Embryonic facial prominence (tissue), 1 donor: ENCODE measurements at regions not wholly inside any gene's neighbourhood (a gene's known extent, or its start where the extent isn't known, plus 50 kb on each side); places are given as distances from the start of the nearest gene placed in this dataset.
A peak's percentile ranks its signal among the peaks of the same experiment; 100 is the strongest.

Experiments
- DNase-seq: peaks from one replicate; pipeline ENCODE4 v3.0.0-alpha.2; 2016; ENCODE audit errors: extremely low spot score

DNA sequence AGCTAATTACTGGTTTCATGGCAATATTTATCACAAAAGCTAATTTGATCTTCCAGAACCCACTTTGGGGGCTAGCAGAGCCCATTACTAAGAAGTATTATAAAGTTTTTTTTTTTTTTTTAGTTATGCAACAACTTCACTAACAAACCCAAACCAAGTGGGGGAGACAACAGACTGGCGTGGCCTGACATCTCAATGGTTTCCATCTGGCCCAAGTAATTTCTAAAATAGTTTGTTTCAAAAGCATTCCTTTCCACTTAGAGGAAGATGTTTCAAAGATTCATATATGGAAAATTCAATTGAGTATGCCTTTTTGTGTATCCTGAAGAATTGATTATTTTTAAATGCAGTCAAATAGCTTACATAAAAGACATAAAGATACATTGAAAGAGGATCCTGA lies 367.1 kb downstream of the HRH4 start:
- peak; percentile 45 for DNase-seq

DNA sequence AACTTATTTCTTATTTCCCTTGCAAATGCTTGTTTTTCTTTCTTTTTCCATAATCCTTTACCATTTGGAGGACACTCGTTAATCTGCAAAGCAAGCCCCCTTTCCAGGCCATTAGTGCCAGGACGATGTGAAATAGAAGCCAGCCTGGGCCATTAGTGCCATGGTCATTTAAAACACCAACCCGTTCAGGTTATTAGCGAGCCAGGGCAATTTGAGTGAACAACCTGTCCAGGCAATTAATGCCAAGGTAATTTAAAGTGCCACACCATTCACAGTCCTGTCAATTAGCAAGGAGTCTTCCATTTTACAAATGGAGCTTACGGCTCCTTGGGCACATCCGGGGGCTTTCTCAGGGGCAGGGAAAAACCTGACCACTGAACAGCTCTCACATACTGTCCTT lies 370.6 kb downstream of the HRH4 start:
- no peak for DNase-seq

DNA sequence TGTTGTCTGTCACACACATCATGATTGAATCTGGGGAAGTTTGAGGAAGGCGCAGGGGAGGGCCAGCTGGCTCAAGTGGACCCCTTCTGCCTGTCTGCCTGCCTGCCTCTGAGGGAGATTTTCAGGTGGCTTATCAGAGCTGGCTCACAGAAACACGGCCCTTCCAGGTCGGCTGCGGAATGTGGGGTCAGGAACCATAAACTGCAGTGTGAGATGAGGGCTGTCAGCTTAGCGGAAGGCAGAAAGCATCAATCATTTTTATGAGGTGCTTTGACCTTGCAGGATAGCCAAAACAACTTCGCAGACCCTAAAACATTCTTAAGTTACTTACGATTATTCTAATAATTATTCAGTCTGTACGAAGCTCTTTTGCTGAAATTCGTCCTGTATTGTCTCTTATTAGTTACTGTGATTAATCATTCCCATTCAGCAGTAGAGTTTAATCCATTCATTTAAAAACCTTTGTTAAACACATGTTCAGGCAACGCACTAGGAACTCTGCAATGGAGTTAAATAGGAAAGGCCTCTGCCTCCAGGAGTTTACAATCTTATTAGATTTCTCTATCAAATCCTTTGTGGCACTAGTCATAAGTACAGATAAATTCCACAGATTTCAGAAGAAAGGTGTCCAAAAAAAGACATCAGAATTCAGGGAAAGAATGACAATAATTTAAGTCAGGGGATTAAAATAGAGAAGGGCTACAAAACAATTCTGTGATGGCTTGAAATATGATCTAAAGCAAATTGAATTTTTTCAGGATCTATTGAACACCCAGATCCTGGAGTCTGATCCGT lies 371.6 kb downstream of the HRH4 start:
- no peak for DNase-seq

DNA sequence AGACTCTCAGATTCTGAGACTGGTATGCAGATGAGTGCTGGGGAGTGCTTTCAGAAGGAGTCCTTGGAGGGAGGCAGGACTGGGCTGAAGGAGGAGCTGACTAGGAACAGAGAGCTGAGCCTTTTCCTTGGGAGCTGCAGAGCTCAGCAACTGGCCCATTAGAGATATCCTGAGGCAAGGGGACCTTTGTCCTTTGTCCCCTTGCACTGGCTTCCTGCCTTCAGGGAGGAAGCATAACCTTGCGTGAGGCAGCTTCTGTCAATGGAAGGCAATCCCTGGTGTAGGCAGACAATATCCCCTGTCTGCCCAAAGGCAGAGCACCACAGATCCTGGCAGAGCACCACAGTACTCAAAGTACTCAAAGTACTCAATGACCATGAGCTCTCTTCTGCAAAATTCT lies 375.3 kb downstream of the HRH4 start:
- no peak for DNase-seq

DNA sequence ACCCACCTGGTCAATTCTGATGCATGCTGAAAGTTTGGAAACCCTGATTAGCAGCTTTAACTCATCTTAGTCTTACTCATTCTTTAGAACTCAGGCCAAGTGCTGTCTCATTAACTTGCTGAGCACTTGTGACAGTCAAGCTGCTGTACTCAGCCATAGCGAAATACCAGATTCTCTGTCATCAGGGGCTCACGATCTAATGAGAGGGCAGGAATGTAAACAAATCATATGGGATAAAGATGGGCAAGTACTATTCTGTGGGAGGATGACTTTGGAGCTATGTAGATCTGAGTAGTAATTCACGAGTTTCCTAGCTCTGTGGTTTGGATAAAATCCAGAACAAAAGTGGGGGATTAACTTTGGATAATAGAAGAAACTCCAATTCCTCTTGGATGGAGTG lies 376.6 kb downstream of the HRH4 start:
- DNase-seq, result peak; percentile 63

DNA sequence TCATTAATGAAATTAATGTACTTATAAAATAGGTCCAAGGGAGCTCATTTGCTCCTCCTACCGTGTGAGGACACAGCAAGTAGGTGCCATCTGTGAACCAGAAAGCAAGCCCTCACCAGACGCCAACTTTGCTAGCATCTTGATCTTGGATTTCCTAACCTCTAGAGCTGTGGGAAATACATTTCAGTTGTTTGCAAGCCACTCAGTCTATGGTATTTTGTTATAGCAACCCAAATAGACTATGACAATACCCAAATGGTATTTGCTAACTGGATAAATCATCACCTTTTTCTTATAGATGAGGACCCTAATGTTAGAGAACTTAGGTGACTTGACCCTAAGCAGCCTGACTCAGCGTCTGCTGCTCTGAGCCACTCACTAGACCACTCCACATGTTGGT lies 379.6 kb downstream of the HRH4 start:
- DNase-seq, result no peak

DNA sequence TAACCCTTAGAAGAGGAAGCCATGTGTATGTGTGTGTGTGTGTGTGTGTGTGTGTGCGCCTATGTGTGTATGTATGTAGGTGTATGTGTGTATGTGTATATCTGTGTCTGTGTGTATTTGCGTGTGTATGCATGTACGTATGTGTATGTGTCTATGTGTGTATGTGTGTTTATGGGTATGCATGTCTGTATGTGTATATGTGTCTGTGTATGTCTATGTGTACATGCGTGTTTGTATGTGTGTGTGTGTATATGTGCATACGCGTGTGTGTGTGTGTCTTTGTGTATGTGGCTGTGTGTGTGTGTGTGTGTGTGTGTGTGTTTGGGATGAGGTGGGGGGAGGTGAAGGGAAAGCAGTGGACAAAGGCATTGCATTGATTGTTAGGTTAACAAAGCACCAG lies 380.2 kb downstream of the HRH4 start:
- DNase-seq, result no peak

DNA sequence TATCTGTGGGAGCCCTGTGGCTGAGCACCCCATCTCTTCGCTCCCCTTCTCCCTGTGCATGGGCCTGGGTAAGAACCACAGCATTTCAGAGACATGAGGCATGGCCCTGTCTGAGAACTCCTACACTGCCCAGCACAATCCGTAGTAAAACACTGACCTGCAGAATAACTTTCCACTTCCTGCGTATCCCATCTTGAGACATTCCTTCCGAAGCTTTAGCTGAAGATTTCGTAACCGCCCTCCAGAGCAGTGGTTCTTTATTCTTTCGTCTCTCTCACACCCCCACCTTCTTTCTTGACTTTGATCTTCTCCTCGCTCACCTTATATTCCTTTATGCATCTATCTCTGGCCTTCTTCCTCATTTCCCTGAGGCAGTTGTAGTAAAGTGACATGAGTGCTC lies 381.1 kb downstream of the HRH4 start:
- no peak for DNase-seq

DNA sequence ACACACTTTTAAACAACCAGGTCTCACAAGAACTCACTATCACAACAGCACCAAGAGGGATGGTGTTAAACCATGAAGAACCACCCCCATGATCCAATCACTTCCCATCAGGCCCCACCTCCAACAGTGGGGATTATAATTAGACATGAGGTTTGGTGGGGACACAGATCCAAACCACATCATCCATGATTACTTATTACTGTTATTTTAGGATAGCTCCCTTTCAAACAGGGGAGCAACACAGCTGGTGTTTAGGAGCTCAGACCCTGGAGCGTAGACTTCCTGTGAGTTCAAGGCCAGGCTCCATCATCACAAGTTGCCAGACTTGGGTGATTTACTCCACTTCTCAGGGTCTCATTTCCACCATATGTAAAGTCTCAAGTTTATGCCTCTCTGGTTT lies 382.7 kb downstream of the HRH4 start:
- DNase-seq, result no peak

DNA sequence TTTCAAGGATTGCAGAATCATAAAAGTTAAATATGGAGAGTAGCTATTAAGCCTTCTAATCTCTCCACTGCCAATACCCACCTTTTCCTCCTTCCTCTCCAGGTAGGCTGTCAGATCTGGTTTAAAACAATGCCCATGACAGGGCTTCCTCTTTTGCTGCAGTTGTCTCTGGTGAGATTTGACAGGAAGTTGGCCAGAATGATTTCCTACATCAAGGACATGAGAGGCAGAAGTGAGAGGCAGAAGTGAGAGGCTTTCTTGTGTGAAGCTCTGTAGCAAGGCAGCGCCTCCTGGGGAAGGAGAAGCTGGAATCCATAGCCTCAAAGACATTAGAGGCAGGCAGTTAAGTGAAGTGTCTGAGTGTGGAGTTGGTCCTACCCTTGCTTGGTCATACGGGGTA lies 385.7 kb downstream of the HRH4 start:
- DNase-seq, result no peak

DNA sequence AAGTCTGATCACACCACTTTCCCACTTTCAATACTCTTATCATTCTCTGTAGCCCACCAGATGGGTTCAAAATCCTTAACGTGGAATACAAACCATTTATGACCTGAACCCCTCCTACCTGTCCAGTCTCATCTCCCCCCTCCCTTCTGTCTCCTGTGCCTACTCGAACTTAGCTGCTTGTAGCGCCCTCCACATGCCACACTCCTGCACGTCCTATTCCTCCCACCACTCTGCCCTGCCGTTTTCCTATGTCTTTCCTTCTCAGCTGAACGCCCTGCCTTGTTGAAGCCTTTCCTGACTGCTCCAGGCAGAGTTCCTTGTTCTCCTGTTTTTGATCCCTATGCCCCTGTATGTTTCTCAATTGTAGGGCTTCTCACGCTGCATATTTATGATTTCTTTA lies 390.1 kb downstream of the HRH4 start:
- DNase-seq, result no peak

DNA sequence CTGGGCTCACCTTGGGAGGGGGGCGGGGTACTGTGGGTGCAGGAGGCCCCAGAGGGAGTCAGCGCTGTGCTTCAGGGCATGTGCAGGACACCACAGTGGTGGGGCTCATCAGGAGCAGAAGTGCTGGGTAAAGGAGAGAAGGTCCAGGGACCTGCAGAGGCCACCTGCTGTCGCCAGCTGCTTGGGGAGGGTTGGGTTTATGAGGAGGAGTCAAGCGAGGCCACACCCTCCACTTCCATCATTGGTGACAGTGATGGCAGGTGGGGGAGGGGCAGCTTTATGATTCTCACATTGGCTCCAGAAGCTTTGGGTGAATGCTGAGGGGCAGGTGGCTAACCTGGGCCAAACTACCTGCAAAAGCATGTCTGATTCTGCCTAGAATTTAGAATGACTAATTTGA lies 392.6 kb downstream of the HRH4 start:
- no peak for DNase-seq

DNA sequence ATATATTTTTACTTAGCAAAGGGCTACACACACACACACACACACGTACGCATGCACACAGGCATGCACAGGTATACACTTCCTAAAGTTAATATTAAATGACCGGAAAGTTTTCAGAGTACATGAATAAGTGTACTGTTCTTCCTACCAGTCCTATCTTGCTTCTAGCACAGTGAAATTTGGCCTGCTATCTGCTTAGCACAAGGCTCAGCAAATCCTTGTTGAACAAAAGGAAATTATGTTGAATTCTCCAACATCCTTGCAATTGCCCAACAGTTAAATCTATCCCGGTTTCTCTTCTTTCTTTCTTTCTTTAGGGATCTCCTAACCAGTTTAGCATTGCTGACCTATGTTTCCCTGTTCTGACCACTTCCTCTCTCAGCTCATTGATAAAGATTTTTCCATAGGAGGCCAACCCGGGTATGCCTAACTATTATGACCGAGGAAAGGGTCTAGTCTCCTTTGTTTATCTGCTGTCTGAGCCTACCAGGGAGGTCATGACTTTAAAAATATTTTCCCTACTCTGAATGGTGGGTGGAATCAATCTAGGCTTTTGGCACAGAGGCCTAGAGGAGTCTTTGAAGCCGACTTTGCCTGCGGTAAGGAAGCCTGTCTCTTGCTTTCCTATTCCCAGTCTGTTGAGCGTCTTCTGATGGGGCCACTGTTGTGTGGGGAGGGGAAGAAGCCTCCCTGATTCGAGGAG lies 400.7 kb downstream of the HRH4 start:
- DNase-seq, result no peak

DNA sequence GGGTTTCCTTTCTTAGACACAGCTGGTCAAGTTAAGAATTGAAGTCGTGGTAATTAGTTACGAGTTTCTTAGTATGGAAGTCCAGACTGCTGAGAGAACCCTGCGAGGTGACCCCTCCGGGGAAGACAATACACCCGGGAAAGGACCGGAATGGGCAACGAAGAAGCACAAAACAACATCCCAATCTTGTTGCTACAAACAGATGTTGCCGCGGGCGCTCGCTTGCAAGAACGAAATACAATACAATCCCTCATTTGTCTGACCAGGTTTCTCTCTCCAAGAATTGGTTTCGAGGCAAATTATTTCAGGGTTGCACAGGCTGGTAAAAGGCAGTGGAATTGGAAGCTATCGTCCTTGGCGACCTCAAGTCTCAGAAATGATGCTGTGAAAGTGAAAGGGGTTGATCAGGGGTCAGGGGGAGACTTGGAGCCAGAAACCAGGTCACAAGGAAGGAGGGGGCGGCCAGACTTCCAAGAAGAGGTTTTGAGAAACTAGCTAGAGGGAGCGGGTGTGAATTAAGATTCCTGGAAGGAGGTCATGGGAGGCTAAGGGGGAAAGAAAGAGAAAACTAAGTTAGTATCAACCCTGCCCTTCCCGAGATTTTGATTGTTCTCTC lies 401.9 kb downstream of the HRH4 start:
- DNase-seq, result no peak

DNA sequence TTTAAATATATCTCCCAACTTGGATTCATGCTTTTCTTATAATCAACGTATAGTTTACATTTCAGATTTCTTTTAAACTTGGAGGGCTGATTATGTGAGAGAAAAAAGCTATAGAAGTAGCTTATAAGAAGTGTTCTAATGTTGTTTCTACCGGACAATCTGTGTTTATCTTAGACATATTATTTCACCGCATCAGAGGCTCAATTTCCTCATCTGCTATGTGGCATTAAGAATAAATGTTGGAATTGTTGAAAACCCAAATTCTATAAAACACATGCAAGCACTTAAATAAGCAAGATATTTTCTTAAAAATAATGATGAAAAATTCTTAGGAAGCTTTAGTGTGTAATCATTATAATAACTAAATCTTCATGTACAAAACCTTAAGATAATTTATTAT lies 407.9 kb downstream of the HRH4 start:
- no peak for DNase-seq

DNA sequence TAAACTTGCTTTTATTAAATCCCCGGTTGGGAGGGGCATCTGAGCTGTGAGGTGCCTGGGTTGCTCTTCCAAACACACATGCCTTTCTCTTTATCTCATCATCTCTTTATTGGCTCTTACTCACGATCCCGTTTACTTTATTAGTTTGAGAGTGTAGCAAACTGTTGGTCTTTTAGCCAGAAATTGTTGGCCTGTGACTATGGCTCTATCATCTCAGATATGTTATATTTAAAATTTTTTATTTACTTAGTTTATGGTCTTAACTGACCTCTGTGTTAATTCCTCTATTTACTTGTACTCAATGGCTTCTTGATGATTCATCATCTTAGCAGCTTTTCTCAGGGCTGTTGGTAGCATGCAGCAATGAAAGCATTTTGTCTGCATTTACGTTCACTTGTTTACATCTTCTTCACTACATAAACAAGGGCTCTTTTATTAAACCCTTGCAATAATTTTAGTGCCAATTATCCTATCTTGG lies 408.4 kb downstream of the HRH4 start:
- no peak for DNase-seq

DNA sequence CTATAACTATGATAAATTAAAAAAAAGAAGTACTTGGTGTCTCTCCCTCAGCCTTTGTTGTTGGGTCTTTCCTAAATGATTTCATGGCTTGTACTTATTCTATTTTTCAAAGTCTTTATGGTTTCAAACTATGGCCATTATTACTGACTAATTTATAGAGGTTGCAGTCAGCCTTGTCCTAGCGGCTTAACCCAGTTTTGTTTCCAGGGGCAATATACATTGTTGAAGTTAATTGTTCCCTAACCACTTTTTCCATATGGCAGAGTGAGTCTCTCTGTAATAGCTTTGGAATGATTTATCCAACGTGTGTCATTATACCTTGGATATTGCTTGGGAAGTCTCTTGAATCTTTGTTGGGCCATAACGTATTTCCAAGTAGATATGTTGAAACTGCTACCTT lies 408.8 kb downstream of the HRH4 start:
- no peak for DNase-seq

DNA sequence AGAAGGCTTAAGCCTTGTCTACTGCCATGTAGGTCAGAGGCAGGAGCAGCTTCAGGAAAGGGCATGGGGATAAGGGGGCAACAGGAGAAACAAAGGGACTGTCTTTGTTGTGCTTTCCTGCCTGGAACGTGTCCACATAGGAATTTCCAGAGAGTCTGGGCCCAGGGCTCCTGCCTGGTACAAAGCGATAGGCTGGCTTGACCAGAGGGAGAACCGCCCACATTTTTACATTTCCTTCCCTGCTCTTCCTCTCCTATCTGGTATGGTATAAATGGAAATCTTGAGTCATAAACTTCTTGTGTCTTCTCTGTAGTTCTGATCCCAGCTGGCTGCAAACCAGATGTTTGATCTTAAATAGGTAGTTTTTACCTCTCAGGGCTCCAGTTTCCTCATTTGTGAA lies 414.8 kb downstream of the HRH4 start:
- DNase-seq, result no peak

DNA sequence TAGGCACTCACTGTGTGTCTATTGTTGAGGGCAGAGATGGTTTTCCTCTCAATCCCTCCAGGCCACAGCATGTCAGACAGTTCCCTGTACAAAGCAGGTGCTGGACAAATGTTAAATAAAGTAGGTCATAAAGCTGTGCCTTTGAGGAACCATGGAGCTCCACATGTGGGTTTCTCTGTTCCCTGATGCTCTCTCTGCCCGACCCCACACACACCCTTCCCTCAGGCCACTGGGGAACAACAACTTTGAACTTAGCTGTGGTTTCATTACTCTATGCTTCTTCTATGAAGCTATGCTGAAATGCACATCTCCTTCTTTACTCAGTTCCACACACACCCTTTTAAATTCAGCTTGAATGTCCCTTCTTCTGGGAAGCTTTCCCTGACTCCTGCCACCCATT lies 415.3 kb downstream of the HRH4 start:
- no peak for DNase-seq

DNA sequence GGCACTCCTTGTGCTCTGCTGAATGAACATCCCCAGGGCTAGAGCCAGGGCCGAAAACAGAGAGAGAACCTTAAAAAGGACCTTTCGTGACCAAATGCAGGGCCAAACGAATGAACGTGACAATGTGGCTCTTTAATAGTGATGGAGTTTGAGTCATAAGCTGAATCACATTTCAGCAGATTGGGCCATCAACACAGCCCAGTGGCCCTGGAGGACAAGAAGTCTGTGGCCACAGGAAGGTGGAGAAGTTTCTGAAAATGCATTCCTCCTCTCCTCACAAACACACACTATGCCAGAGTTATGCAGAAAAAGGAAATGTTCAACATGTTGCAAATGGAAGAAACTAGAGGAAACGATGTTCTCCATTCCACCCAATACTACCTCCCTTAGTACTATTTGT lies 415.8 kb downstream of the HRH4 start:
- DNase-seq, result no peak

DNA sequence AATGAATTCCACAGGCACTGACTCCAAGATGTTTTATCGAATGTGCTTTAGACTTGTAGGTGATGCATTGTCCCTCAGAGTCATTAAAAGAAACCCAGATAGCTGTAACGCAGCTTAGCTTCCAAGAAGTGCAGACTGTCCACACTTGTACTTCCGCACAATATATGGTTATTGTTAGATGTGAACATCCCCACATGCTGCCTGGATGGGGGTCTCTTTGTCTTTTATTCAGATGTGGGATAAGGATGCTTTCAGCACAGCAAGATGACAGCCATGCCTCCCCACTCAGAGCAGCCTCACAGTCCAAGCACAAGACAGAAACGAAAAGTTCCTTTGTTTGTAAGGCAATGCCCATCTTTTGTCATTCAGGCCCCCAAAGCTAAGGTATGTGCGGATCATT lies 416.6 kb downstream of the HRH4 start:
- DNase-seq, result no peak

DNA sequence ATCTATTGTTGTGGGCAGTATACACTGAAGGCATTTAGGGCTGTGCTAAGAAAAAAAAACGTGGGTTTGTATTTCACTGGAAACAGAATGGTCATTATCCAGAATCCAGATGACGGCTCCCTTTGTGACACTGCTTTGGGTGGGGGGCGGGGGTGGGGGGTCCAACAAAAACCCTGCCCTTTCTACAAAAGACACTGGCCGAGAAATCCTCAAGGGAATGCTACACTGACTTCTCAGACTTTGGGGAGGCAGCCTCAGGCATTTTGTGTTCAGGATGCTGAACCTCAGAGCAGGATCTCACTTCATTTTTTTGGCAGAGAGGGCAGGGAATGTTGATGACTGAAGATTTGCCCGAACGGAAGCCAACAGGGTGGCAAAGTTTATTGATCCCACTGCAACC lies 417.1 kb downstream of the HRH4 start:
- DNase-seq, result no peak

DNA sequence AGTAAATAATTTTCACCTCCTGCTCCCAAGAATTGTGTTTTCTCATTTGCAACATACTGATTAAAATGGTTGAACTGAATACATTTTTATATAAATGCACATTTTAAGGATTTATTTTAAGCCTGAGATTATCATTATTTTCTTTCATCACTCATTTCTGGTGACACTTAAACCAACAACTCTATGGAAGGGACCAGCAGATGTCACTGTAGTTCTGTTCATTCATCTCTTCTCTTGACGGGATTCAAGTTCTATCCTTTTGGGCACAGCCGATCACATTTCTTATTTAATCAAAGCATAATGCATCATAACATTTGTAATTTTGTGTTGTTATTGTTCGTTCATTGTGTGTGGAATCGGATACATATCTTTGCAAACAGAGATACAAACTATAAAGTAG lies 417.9 kb downstream of the HRH4 start:
- DNase-seq, result peak; percentile 59
